Right lobe of liver (tissue), 6 donors: ENCODE measurements at regions not wholly inside any gene's neighbourhood (a gene's known extent, or its start where the extent isn't known, plus 50 kb on each side); places are given as distances from the start of the nearest gene placed in this dataset.

Experiments used
- ATAC-seq, 4 donors: fragments of 200-7000 bp; cut with Tn5 transposase; one replicate each; pipeline ENCODE4 v1.9.1; 2020; ENCODE audit warnings: mild to moderate bottlenecking in 4 of 4, moderate library complexity in 4 of 4
- DNase-seq, 3 donors: peaks; one replicate each; pipeline ENCODE4 v3.0.0-alpha.2; 2020
- H3K27ac ChIP-seq, 3 donors: fragments of 200-600 bp; one replicate each; pipeline ENCODE4 v1.8.0; 2022
- H3K27me3 ChIP-seq, 2 donors: fragments of 200-600 bp; one replicate each; pipeline ENCODE4 v1.8.0; 2022
- H3K36me3 ChIP-seq, 4 donors: fragments of 200-600 bp; sonication (generic) in 1 of 4; one replicate each; pipeline versions ENCODE4 v1.5.1 to v1.8.0; 2017 to 2022; ENCODE audit warnings: control low read depth in 1 of 4
- H3K4me1 ChIP-seq, 4 donors: fragments of 200-600 bp; sonication (generic) in 1 of 4; one replicate each; pipeline versions ENCODE4 v1.5.1 to v1.8.0; 2017 to 2022; ENCODE audit warnings: control low read depth in 1 of 4
- H3K4me3 ChIP-seq, 3 donors: fragments of 200-600 bp; one replicate each; pipeline ENCODE4 v1.8.0; 2022
- H3K9me3 ChIP-seq, 4 donors: fragments of 200-600 bp; sonication (generic) in 1 of 4; one replicate each; pipeline versions ENCODE4 v1.5.1 to v1.8.0; 2017 to 2022; ENCODE audit warnings: control low read depth in 1 of 4
- CTCF ChIP-seq, 4 donors: fragments of 200-600 bp in 3 of 4; fragments of 450-650 bp in 1 of 4; IDR thresholded peaks; one replicate each; pipeline versions ENCODE4 v1.5.1 to v1.8.0; 2016 to 2022; ENCODE audit warnings: antibody characterized with exemption in 4 of 4, mild to moderate bottlenecking in 2 of 4
- POLR2A ChIP-seq: fragments of 450-650 bp; IDR thresholded peaks from one replicate; pipeline ENCODE4 v1.6.1; 2017; ENCODE audit warnings: antibody characterized with exemption, mild to moderate bottlenecking
- WGBS: methylation state at CpG from one replicate; pipeline ENCODE4 v1.1.6; 2018; ENCODE audit warnings: low coverage, low lambda C conversion rate; ENCODE audit not compliant: insufficient coverage; ENCODE audit errors: missing lambda C conversion rate; 5-methylcytosine and 5-hydroxymethylcytosine counted together
- intact Hi-C, 2 donors: fragments of 100-400 bp; cut with DNase I; formaldehyde crosslinking; loops; one replicate each; pipeline versions ENCODE4 v1.11.2 to v1.14.1; 2022
- donor health status: DM: no; HTN: yes; CAD: no.
- donor health status: DM: no; HTN: no; CAD: no.
- donor health status: DM: no; HTN: no; CAD: no.
- donor health status: DM: no; HTN: yes; CAD: no.
- donor health status: DM: no; HTN: yes; CAD: no.

- Histone ChIP-seq H3K4me1 (no peaks in the 10 kb centered on the region), H3K4me3 (no peak overlapping the region), H3K9me3 (no peaks in the 10 kb centered on the region), H3K27ac (no peak overlapping the region), H3K36me3 (no peaks in the 10 kb centered on the region), H3K27me3 (no peaks in the 10 kb centered on the region)
- ATAC-seq (no peak), DNase-seq (no peak)
- 73% methylated on average over 4 of the region's 4 CpGs for WGBS
- intact Hi-C loops = no loop called here
- TF ChIP-seq CTCF (IDR thresholded peaks at IDR 0.05) (no peak), POLR2A (no peak)
Observed at GRCh38 chr7:33775790-33776189, 129.5 kb upstream of the BMPER start.

- DNase-seq (no peak), ATAC-seq (no peak)
- Histone ChIP-seq H3K4me3 (no peak overlapping the region), H3K9me3 (no peaks in the 10 kb centered on the region), H3K4me1 (no peaks in the 10 kb centered on the region), H3K27ac (no peak overlapping the region), H3K27me3 (no peaks in the 10 kb centered on the region), H3K36me3 (no peaks in the 10 kb centered on the region)
- TF ChIP-seq POLR2A (no peak), CTCF (IDR thresholded peaks at IDR 0.05) (no peak)
- intact Hi-C loops = no loop called here
- WGBS = 97% methylated on average over 3 of the region's 3 CpGs
Observed at GRCh38 chr7:33776788-33777187, 128.6 kb upstream of the BMPER start.

- no peak for TF ChIP-seq POLR2A
- no peak for TF ChIP-seq CTCF (IDR thresholded peaks at IDR 0.05)
Observed at GRCh38 chr7:33778195-33778594, 127.1 kb upstream of the BMPER start.

GRCh38 chr7:33779216-33779615 lies 126.1 kb upstream of the BMPER start:
- Histone ChIP-seq H3K9me3 (no peaks in the 10 kb centered on the region), H3K4me1 (no peaks in the 10 kb centered on the region), H3K36me3 (no peaks in the 10 kb centered on the region), H3K27ac (no peak overlapping the region), H3K27me3 (no peaks in the 10 kb centered on the region), H3K4me3 (no peak overlapping the region)
- no peak for DNase-seq
- intact Hi-C loops = no loop called here
- TF ChIP-seq POLR2A = no peak
- no peak for TF ChIP-seq CTCF (IDR thresholded peaks at IDR 0.05)
- ATAC-seq = no peak
- 67% methylated on average over 5 of the region's 5 CpGs for WGBS

More at GRCh38 chr7:33778195-33778594, 127.1 kb upstream of the BMPER start:
- Histone ChIP-seq H3K4me1 (no peaks in the 10 kb centered on the region), H3K4me3 (no peak overlapping the region), H3K36me3 (no peaks in the 10 kb centered on the region), H3K9me3 (no peaks in the 10 kb centered on the region), H3K27ac (no peak overlapping the region), H3K27me3 (no peaks in the 10 kb centered on the region)
- DNase-seq (no peak), ATAC-seq (no peak)
- WGBS = 72% methylated on average over 2 of the region's 2 CpGs
- intact Hi-C loops = no loop called here

- ATAC-seq (no peak), DNase-seq (no peak)
- H3K9me3 ChIP-seq = no peaks in the 10 kb centered on the region
- intact Hi-C loops = no loop called here
- no peaks in the 10 kb centered on the region for H3K4me1 ChIP-seq
- WGBS = 56% methylated on average over 2 of the region's 3 CpGs
- TF ChIP-seq CTCF (IDR thresholded peaks at IDR 0.05) (no peak), POLR2A (no peak)
- H3K27ac ChIP-seq = no peak overlapping the region
- no peak overlapping the region for H3K4me3 ChIP-seq
- no peaks in the 10 kb centered on the region for H3K36me3 ChIP-seq
- no peaks in the 10 kb centered on the region for H3K27me3 ChIP-seq
Observed at GRCh38 chr7:33781167-33781566, 124.2 kb upstream of the BMPER start.
